ENCODE measurements at regions not wholly inside any gene's neighbourhood (a gene's known extent, or its start where the extent isn't known, plus 50 kb on each side); places are given as distances from the start of the nearest gene placed in this dataset.
A peak's percentile ranks its signal among the peaks of the same experiment; 100 is the strongest.

- no peak for DNase-seq (ENCODE audit: extremely low read depth, low read depth)
- H3K4me3 ChIP-seq (replicated peaks; ENCODE audit: low read depth, low read length), result no peak overlapping the region
- TF ChIP-seq CTCF (IDR thresholded peaks at IDR 0.05; ENCODE audit: low read depth, low read length, missing control alignments), result no peak
These were observed 288.2 kb downstream of the CENPW start for GRCh38 chr6:126628125-126628524.

DNA sequence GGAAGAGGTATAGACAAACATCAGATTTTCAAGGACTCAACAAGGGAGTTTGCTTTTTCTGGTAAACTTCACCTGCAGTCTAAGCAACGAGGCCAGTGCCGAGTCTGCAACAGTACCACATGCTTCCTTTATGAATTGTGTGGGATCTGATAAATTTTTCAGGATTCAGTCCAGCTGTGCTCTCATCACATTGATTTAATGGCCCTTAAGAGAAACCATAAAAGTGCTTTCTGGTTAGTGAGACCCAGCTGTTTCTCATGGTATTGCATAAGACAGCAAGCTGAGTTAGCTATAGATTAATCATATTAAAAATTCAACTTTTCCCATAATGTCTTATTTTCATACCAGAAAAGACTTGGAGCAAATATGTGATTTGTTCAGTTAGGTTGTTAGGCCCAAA is 291.4 kb downstream of the CENPW start:
- H3K4me3 ChIP-seq (replicated peaks; ENCODE audit: low read depth, low read length), result no peak overlapping the region
- peak; percentile 11 for DNase-seq (ENCODE audit: extremely low read depth, low read depth)
- no peak for TF ChIP-seq CTCF (IDR thresholded peaks at IDR 0.05; ENCODE audit: low read depth, low read length, missing control alignments)

- DNase-seq (ENCODE audit: extremely low read depth, low read depth), result no peak
- no peak for TF ChIP-seq CTCF (IDR thresholded peaks at IDR 0.05; ENCODE audit: low read depth, low read length, missing control alignments)
These were observed 292.4 kb downstream of the CENPW start for GRCh38 chr6:126632271-126632670.

DNA sequence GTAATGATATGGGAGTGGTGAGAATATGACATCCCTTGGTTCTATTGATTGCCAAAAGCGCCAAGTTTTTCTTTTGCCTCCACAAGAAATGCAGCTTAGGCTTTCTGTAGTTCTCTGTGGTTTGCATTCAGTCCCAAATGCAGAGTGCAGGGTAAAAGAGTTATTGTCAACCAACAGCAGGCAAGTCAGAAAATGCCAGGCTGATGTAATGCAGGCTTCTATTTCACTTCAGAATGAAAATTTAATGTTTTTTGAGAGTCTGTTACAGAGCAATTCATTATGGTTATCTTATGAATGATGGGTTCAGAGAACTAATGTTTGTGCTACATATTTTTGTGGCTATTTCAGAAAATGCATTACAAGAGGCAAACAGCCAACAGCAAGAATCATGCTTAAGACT is 293.5 kb downstream of the CENPW start:
- no peak for DNase-seq (ENCODE audit: extremely low read depth, low read depth)
- TF ChIP-seq CTCF (IDR thresholded peaks at IDR 0.05; ENCODE audit: low read depth, low read length, missing control alignments), result no peak
- H3K4me3 ChIP-seq (replicated peaks; ENCODE audit: low read depth, low read length), result no peak overlapping the region

More at GRCh38 chr6:126632271-126632670, 292.4 kb downstream of the CENPW start:
- no peak overlapping the region for H3K4me3 ChIP-seq (replicated peaks; ENCODE audit: low read depth, low read length)

- TF ChIP-seq CTCF (IDR thresholded peaks at IDR 0.05; ENCODE audit: low read depth, low read length, missing control alignments), result no peak
- no peak for DNase-seq (ENCODE audit: extremely low read depth, low read depth)
- H3K4me3 ChIP-seq (replicated peaks; ENCODE audit: low read depth, low read length), result no peak overlapping the region
These were observed 300.4 kb downstream of the CENPW start for GRCh38 chr6:126640356-126640755.

GRCh38 chr6:126640921-126641320 is 301.0 kb downstream of the CENPW start:
- no peak overlapping the region for H3K4me3 ChIP-seq (replicated peaks; ENCODE audit: low read depth, low read length)
- no peak for TF ChIP-seq CTCF (IDR thresholded peaks at IDR 0.05; ENCODE audit: low read depth, low read length, missing control alignments)
- no peak for DNase-seq (ENCODE audit: extremely low read depth, low read depth)

DNA sequence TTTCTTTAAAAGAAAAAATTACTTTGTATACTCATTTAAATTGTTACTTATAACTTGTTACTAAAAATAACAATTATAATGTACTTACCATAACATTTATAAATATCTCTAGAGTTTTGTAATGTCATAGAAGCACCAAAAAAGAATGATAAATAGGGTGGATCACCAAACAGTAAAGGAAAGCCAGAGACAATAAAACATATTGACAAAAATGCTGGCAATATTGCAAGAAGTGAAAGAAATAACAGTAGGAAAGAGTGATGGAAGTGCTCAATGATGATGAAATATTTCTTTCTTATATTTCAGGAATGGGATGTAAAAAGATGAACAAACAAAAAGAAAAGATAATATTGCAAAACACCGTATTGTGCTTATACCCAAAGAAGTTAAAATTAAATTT is 301.7 kb downstream of the CENPW start:
- no peak for DNase-seq (ENCODE audit: extremely low read depth, low read depth)
- no peak for TF ChIP-seq CTCF (IDR thresholded peaks at IDR 0.05; ENCODE audit: low read depth, low read length, missing control alignments)
- no peak overlapping the region for H3K4me3 ChIP-seq (replicated peaks; ENCODE audit: low read depth, low read length)
